ENCODE measurements at regions not wholly inside any gene's neighbourhood (a gene's known extent, or its start where the extent isn't known, plus 50 kb on each side); places are given as distances from the start of the nearest gene placed in this dataset.

GRCh38 chr3:76949462-76949861 lies 90.4 kb upstream of the ROBO2 start:
- DNase-seq: no peak
- intact Hi-C loops (cut with DNase I; ENCODE audit: low total_unique reads): no loop called here
- ATAC-seq: no peak
- H3K4me3 ChIP-seq: no peak overlapping the region
- TF ChIP-seq POLR2A (IDR thresholded peaks at IDR 0.05): no peak
- TF ChIP-seq, protein P1, sequence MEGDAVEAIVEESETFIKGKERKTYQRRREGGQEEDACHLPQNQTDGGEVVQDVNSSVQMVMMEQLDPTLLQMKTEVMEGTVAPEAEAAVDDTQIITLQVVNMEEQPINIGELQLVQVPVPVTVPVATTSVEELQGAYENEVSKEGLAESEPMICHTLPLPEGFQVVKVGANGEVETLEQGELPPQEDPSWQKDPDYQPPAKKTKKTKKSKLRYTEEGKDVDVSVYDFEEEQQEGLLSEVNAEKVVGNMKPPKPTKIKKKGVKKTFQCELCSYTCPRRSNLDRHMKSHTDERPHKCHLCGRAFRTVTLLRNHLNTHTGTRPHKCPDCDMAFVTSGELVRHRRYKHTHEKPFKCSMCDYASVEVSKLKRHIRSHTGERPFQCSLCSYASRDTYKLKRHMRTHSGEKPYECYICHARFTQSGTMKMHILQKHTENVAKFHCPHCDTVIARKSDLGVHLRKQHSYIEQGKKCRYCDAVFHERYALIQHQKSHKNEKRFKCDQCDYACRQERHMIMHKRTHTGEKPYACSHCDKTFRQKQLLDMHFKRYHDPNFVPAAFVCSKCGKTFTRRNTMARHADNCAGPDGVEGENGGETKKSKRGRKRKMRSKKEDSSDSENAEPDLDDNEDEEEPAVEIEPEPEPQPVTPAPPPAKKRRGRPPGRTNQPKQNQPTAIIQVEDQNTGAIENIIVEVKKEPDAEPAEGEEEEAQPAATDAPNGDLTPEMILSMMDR (IDR thresholded peaks at IDR 0.05 in 4 of 5, conservative IDR thresholded peaks at IDR 0.05 in 1 of 5): no peak
- no peaks in the 10 kb centered on the region for H3K36me3 ChIP-seq
- no peaks in the 10 kb centered on the region for H3K27me3 ChIP-seq
- H3K27ac ChIP-seq: no peak overlapping the region
- in situ Hi-C loops (cut with MboI; ENCODE audit: low sequenced_read_pairs in 4 of 4): no loop called here
- no peaks in the 10 kb centered on the region for H3K9me3 ChIP-seq
- no peaks in the 10 kb centered on the region for H3K4me1 ChIP-seq

DNA sequence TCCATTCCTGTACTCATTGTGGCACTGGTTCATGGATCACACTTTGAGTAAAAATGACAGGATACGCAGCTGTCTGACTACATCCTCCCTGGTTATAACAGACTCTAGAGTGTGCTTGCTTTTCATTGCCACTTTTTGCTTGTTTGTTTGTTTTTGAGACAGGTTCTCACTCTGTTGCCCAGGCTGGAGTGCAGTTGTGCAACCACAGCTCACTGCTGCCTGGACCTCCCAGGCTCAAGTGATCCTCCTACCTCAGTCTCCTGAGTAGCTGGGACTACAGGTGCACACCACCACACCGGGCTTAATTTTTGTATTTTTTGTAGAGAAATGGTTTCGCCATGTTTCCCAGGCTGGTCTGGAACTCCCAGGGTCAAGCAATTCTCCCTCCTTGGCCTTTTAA lies 89.3 kb upstream of the ROBO2 start:
- intact Hi-C loops (cut with DNase I; ENCODE audit: low total_unique reads): no loop called here
- in situ Hi-C loops (cut with MboI; ENCODE audit: low sequenced_read_pairs in 4 of 4): no loop called here
- H3K9me3 ChIP-seq: no peaks in the 10 kb centered on the region

GRCh38 chr3:76954412-76954811 lies 85.5 kb upstream of the ROBO2 start:
- H3K27me3 ChIP-seq: no peaks in the 10 kb centered on the region
- ATAC-seq (no peak), DNase-seq (no peak)
- H3K4me1 ChIP-seq: no peaks in the 10 kb centered on the region
- no peak for TF ChIP-seq POLR2A (IDR thresholded peaks at IDR 0.05)
- TF ChIP-seq, protein P1 (IDR thresholded peaks at IDR 0.05 in 4 of 5, conservative IDR thresholded peaks at IDR 0.05 in 1 of 5): no peak
- H3K4me3 ChIP-seq: no peak overlapping the region
- no peaks in the 10 kb centered on the region for H3K9me3 ChIP-seq
- in situ Hi-C loops (cut with MboI; ENCODE audit: low sequenced_read_pairs in 4 of 4): no loop called here
- intact Hi-C loops (cut with DNase I; ENCODE audit: low total_unique reads): no loop called here
- no peak overlapping the region for H3K27ac ChIP-seq
- no peaks in the 10 kb centered on the region for H3K36me3 ChIP-seq

More for the DNA sequence above, 89.3 kb upstream of the ROBO2 start:
- no peak for DNase-seq
- no peak overlapping the region for H3K27ac ChIP-seq
- H3K4me3 ChIP-seq: no peak overlapping the region
- no peak for ATAC-seq
- H3K27me3 ChIP-seq: no peaks in the 10 kb centered on the region
- H3K36me3 ChIP-seq: no peaks in the 10 kb centered on the region
- H3K4me1 ChIP-seq: no peaks in the 10 kb centered on the region
- no peak for TF ChIP-seq POLR2A (IDR thresholded peaks at IDR 0.05)
- TF ChIP-seq, protein P1 (IDR thresholded peaks at IDR 0.05 in 4 of 5, conservative IDR thresholded peaks at IDR 0.05 in 1 of 5): no peak

DNA sequence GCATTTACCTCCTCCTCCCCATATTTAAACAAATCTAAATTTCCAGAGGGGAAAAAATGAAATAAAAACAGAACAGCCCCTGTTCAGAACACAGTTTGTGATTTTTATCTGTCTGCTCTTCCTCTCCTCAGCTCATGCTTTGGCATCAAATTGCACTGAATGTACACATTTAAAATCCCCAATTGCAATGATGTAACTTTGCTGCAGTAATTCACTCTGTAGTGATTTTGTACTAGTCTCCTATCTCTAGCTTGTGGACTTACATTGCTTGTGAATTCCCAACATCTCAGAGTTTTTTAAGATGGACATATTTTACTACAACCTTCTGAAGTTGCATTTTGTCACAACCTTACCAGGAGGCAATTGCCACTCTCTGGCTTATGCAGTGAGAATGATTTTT lies 81.6 kb upstream of the ROBO2 start:
- Histone ChIP-seq H3K4me3 (no peak overlapping the region), H3K27ac (no peak overlapping the region), H3K4me1 (no peaks in the 10 kb centered on the region), H3K27me3 (no peaks in the 10 kb centered on the region), H3K9me3 (no peaks in the 10 kb centered on the region), H3K36me3 (no peaks in the 10 kb centered on the region)
- in situ Hi-C loops (cut with MboI; ENCODE audit: low sequenced_read_pairs in 4 of 4) (no loop called here), intact Hi-C loops (cut with DNase I; ENCODE audit: low total_unique reads) (no loop called here)
- TF ChIP-seq POLR2A (IDR thresholded peaks at IDR 0.05): no peak
- TF ChIP-seq, protein P1 (IDR thresholded peaks at IDR 0.05 in 4 of 5, conservative IDR thresholded peaks at IDR 0.05 in 1 of 5): no peak
- no peak for ATAC-seq
- DNase-seq: no peak

- Histone ChIP-seq H3K36me3 (no peaks in the 10 kb centered on the region), H3K27ac (no peak overlapping the region), H3K9me3 (no peaks in the 10 kb centered on the region), H3K4me1 (no peaks in the 10 kb centered on the region), H3K27me3 (no peaks in the 10 kb centered on the region), H3K4me3 (no peak overlapping the region)
- intact Hi-C loops (cut with DNase I; ENCODE audit: low total_unique reads): no loop called here
- in situ Hi-C loops (cut with MboI; ENCODE audit: low sequenced_read_pairs in 4 of 4): no loop called here
- DNase-seq (no peak), ATAC-seq (no peak)
- TF ChIP-seq, protein P1 (IDR thresholded peaks at IDR 0.05 in 4 of 5, conservative IDR thresholded peaks at IDR 0.05 in 1 of 5): no peak
- no peak for TF ChIP-seq POLR2A (IDR thresholded peaks at IDR 0.05)
Observed at GRCh38 chr3:76958861-76959260, 81.0 kb upstream of the ROBO2 start.
